ENCODE measurements at regions not wholly inside any gene's neighbourhood (a gene's known extent, or its start where the extent isn't known, plus 50 kb on each side); places are given as distances from the start of the nearest gene placed in this dataset.
"Not testable (repeated sequence)": the region's sequence is repeated elsewhere in the genome, so short reads cannot be mapped to it uniquely, and the experiment has no call there.

- DNase-seq: no peak
Measured at GRCh38 chr14:82636426-82636825, 1102.8 kb upstream of the SEL1L start.

- no peak for DNase-seq
Measured at GRCh38 chr14:82641050-82641540, 1107.4 kb upstream of the SEL1L start.

- DNase-seq: no peak
Measured at GRCh38 chr14:82642425-82642824, 1108.8 kb upstream of the SEL1L start.

GRCh38 chr14:82647088-82647810, 1113.6 kb upstream of the SEL1L start:
- no peak for DNase-seq

GRCh38 chr14:82655770-82656169, 1122.1 kb upstream of the SEL1L start:
- no peak for DNase-seq

GRCh38 chr14:82657186-82657675, 1123.6 kb upstream of the SEL1L start:
- DNase-seq: no peak

- DNase-seq: no peak
Measured at GRCh38 chr14:82661258-82661657, 1127.6 kb upstream of the SEL1L start.

GRCh38 chr14:82667006-82667405, 1133.4 kb upstream of the SEL1L start:
- DNase-seq: no peak

- no peak for DNase-seq
Measured at GRCh38 chr14:82667501-82667900, 1133.8 kb upstream of the SEL1L start.

- no peak for DNase-seq
Measured at GRCh38 chr14:82676403-82676802, 1142.8 kb upstream of the SEL1L start.

GRCh38 chr14:82689948-82690347, 1156.3 kb upstream of the SEL1L start:
- no peak for DNase-seq

- DNase-seq: not testable (repeated sequence)
Measured at GRCh38 chr14:82691191-82691590, 1157.5 kb upstream of the SEL1L start.

- no peak for DNase-seq
Measured at GRCh38 chr14:82694820-82695219, 1161.2 kb upstream of the SEL1L start.

GRCh38 chr14:82704218-82704617, 1170.6 kb upstream of the SEL1L start:
- DNase-seq: no peak

- DNase-seq: no peak
Measured at GRCh38 chr14:82710267-82710841, 1176.7 kb upstream of the SEL1L start.

GRCh38 chr14:82719617-82720016, 1186.0 kb upstream of the SEL1L start:
- no peak for DNase-seq

- DNase-seq: no peak
Measured at GRCh38 chr14:82720431-82720830, 1186.8 kb upstream of the SEL1L start.

- DNase-seq: no peak
Measured at GRCh38 chr14:82720946-82721345, 1187.3 kb upstream of the SEL1L start.

- DNase-seq: no peak
Measured at GRCh38 chr14:82724316-82724715, 1190.7 kb upstream of the SEL1L start.

- DNase-seq: no peak
Measured at GRCh38 chr14:82725213-82725612, 1191.6 kb upstream of the SEL1L start.

- DNase-seq: no peak
Measured at GRCh38 chr14:82731526-82731925, 1197.9 kb upstream of the SEL1L start.

GRCh38 chr14:82740547-82740946, 1206.9 kb upstream of the SEL1L start:
- no peak for DNase-seq

GRCh38 chr14:82755476-82755875, 1221.8 kb upstream of the SEL1L start:
- no peak for DNase-seq

GRCh38 chr14:82755923-82756322, 1222.3 kb upstream of the SEL1L start:
- DNase-seq: no peak

- no peak for DNase-seq
Measured at GRCh38 chr14:82757776-82758175, 1224.1 kb upstream of the SEL1L start.
